Fibroblast of skin of back (primary cell): ENCODE measurements at regions not wholly inside any gene's neighbourhood (a gene's known extent, or its start where the extent isn't known, plus 50 kb on each side); places are given as distances from the start of the nearest gene placed in this dataset.
"Not testable (repeated sequence)": the region's sequence is repeated elsewhere in the genome, so short reads cannot be mapped to it uniquely, and the experiment has no call there.

Experiments
- DNase-seq: peaks from one replicate; pipeline ENCODE4 v3.0.0-alpha.2; 2013

DNA sequence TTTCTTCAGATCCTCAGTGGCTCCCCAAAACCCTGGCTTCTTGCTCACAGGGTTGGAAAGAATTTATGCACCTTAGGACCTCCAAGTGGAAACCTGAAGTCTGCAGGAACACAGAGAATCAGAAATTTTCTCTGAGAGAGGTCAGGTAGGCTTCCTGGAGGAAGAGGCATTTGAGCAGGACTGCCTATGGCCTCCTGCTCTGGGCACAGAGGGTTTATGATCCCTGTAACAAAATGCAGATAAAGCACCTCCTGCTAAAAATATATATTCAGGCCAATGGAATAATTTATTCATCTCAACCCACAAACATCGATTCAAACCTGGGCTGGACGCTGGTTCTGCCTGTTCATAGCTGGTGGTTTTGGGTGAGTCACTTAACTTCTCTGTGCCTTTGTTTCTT, 68.1 kb upstream of the FGF3 start:
- DNase-seq, result no peak

DNA sequence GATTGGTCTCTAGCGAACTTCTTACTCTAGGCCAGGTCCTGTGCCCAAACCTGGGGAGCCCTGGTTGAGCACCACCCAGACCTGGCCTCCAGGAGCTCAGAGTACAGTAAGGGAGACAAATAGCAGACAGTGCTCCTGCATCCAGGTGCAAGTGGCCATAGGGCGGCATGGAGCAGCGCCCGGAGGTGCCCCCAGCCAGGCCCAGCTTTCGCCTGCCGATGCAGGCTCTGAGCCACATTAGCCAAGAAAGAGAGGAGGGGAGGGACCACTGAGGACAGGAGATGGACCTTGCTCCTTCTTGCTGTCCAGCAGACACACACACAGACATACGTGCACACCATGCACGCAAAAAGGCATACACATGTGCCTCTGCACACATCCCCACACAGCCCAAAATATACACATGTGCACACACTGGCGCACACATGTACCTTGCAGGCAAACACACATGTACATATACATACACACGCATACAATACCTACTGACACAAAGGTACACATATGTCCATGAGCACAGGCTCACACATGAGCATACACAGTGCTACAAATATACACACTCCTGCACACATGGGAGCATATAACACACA, 68.7 kb upstream of the FGF3 start:
- DNase-seq, result no peak

DNA sequence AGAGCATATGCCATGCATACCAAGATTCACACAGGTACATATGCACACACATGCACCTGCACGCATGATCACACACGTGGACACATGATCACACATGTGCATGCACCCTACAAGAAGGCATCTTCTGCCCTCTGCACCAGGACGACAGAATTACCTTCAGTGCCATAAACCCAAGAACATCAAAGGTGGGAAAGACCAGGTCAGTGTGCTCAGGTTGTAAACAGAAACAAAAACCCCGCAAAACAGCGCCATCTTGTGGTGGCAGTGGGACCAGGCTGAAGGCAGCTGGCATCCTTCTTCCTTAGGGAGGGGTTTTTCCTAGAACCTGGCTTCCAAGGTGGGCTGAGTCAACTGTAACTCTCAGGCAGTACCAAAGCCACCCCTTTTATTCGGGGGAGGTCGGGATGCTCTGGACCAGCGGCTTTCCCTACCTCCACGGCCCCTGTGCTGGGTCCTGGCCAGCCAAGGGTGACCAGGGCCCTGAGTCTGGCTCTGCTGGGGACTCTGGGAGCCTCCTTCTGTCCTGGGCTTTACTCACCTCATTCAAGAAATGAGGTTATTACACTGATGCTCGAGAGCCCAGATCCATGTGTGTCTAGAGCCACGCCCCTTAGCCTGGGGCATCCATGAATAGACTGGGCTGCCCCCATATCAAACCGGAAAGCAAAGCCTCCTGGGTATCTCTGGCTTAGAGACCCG, 69.4 kb upstream of the FGF3 start:
- peak; percentile 42 for DNase-seq

DNA sequence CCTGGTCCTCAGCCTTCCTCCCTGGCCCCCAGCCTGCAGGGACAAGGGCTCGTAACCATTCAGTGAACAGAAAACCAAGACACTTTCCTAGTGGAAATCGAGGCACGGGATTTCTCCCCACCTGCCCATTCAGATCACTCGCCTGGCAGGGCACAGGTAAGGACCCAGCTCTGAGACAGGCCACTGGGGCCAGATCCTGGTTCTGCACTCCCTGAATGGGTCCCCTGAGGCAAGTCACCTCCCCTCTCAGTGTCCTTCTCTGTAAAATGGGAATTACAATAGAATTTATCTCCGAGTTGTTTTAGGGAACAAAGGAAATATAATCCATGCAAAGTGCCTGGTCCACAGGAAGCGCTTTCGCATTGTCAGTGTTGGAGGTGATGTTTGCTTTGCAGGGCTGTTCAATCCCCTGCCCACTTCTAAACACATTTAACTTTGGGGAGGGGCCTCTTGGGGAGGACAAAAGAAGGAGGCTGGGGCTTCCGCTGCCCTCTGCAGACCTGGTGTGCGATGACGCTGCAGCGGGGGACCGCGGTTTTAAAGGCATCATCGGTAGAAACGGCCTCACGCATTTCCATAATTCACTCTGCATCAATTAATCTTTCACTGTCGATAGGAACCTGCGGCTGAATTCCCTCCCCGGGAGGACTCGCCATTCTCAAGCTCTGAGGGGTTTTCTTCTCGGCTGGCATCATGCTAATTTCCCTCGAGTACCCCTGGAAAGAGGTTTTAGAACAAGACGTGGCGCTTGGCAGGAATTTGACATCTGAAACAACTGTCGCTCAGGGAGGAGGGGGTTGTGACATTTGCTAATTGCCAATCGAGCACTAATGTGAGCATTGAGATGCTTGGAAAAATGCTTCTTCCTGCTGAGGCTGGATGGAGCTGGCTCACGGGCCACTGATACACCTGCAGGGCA, 70.4 kb upstream of the FGF3 start:
- DNase-seq, result no peak

DNA sequence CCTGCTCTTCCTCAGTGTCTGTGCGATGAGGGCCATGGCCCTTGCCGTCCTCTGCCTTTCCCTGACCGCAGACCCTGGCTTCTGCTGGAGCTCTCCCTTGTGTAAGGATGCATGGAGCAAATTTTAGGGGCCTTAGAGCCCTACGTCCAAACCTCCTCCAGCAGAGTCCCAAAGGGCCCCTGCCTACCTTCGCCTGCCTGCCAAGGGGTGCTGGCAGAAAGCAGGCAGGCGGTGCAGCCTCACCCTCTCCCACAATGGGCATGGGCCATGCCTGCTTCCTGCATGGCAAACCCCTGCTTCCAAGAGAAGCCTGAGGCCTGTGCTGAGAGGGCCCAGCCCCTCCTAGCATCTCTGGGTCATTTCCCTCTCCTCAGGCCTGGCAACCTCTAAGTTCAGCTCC, 71.3 kb upstream of the FGF3 start:
- no peak for DNase-seq

DNA sequence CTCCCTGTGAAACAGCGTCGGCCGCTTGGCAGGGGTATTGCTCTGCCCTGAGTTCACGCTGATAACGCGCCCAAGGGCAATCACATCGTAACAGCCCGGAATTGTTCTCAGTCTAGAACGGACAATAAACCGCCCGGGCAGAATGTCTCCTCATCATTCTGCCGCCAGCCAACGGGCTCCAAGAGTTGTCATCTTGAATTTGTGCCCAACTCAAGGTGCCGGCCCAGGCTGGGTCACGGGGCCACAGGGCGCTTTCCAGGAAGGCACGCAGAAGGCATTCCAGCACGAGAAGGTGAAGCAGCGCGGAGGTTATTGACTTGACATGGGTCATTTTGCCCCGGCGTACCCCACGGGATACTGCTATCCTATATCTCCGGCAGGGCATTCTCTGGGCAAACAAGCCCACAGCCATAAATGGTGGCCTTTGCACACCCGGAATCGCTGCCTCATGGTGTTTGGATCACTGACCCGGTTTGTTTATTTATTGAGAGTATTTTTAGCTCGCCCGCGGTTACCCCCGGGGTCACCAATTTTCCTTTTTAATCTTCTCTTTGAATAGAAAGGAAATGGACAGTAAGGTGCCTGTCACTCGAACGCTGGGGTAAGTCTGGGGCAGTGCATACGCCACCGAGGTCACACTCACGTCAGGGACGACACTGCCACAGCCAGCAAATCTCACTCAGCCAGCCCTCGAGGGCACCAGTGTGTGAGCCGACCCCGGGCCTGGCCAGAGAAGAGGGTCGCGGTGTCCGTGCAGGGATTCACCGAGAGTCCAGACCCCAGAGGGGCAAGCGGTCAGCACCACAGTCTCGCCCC, 72.4 kb upstream of the FGF3 start:
- no peak for DNase-seq

DNA sequence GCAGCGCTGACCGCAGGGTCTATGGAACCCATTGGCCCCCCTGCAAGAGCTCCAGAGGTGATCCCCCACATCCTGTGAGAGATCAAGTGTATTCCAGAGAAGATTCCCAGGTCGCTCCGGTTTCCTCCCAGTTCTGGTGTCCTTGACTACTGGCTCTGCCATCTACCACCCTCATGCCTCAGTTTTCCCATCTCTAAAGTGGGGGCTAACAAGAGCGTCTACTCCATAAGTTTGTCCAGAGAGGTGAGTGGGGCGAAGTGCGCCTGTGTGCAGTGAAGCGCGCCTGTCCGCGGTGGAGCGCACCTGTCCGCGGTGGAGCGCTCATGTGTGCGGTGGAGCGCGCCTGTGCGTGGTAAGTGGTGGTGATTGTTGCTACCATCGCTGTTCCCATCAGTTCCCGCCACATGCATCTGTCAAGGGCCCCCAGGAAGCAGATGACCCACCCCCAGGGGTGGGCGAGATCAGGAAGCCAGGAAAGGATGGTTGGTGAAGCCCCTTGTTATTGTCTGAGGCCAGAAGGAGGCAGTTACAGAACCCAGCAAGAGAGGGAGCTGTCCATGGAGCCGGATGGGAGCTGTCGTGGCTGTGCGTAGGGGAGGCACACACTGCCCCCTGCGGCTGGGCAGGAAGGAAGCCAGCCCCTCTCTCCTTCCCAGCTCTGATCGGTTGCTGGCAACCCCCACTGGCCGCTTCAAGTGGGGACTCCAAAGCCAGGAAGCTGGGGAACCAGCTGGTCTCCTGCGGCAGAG, 73.2 kb upstream of the FGF3 start:
- DNase-seq, result no peak

DNA sequence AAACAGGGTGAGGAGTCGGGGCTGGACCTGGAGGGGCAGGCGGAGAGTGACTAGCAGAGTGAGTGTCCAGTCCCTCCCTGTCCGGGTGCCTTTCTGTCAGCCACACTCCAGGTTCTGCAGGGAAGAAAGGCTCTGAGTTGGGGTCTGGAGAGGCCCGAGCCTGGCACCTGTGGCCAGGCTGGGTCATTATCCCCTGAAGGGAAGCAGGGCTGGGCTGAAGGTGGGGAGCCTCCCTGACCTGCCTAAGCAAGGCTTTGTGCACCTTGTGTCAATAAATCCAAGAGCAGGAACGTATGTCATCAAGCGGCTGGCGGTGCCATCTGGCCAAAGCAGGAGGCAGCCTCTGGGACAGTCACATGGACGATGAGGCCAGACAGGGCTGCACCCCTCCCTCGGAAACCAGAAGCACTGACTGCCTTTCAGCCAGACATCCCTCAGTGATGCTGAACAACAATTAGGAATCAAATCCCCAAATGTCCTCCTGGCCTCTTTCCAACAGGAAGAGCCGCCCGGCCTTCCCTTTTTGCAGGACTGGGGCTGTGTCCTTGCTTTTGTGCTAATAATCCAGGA, 73.9 kb upstream of the FGF3 start:
- DNase-seq, result no peak

DNA sequence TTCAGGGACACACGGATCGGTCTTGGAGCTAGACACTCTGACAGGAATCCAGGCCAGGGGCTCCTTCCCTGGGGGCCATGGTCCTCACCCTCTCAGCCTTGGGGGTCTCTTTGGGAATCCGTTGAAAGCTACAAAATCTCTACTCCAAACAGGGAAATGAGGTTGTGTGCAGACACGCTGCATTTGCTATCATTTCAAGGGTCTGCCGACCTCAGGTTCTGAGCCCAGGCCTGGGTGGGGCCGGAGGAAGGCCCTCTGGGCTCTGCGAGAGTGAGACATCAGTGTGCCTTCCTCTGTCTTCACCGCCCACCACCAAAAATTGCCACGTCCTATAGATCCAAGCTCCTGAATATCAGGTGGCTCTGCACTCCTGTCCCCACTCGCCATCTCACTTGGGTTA, 74.4 kb upstream of the FGF3 start:
- DNase-seq, result no peak

DNA sequence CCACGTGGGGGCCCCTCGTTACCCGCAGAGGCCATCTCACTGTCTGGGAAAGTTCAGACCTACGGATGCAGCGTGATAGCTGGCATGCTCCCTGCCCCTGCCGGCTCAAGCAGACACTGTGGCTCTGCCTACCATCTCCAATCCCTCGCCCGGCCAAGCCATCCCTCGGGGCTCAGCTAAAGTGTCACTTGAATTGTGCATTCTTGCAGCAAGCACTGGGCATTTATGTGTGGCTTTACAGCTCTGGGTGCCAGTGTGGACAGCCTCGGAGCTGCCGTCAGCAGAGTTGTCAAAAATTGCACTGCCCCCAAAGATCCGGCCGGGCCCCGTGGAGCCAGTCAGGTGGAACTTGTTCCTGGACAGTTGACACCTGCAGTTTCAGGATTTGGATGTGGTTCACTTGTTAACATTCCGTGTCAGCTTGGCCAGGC, 75.0 kb upstream of the FGF3 start:
- DNase-seq, result no peak

DNA sequence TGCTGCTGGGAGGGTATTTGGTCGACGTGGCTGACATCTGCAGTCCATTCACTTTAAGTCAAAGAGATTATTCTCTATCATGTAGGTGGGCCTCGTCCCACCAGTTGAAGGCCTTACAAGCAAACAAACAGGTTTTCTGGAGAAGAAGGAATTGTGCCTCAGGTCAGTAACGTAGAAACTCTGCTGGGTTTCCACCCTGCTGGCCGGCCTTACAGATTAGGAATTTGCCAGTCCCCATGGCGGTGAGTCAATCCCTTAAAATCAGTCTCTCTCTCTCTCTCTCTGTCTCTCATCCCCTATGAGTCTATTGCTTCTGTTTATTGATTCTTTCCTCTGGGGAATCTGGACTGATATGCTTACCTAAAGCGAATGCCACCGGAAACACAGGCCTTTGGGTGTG, 75.4 kb upstream of the FGF3 start:
- DNase-seq, result no peak

DNA sequence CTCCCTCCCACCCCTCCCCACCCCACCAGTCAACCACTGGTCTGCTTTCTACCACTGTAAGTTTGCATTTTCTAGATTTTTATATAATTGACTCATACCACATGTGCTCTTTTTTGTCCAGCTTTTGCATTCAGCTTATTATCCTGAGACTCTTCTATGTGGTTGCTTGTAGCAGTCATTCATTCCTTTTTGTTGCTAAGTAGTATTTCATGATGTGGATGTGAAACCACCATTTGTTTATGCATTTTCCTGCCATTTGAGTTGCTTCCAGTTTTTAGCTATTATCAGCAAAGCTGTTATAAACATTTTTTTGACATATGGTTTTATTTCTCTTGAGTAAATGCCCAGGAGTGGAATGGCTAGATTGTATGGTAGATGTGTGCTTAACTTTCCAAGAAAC, 77.0 kb upstream of the FGF3 start:
- peak; percentile 17 for DNase-seq

DNA sequence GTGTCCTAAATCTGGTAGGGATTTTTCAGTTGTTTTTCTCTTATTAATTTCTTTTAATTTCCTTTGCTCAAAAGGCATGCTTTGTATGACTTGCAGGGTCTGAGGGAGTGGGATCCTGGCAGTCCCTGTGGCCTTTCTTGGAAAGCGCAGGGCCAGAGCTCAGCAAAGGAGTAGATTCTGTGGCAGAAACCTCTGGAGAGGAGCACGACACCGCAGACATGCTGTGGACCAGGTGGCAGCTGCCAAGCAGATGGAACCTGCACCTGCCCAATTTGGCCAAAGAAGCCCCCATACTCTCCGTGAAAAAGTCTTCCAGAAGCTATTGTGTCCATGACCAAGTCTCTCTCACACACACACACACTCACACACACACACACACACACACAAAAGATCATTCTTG, 78.9 kb upstream of the FGF3 start:
- no peak for DNase-seq

DNA sequence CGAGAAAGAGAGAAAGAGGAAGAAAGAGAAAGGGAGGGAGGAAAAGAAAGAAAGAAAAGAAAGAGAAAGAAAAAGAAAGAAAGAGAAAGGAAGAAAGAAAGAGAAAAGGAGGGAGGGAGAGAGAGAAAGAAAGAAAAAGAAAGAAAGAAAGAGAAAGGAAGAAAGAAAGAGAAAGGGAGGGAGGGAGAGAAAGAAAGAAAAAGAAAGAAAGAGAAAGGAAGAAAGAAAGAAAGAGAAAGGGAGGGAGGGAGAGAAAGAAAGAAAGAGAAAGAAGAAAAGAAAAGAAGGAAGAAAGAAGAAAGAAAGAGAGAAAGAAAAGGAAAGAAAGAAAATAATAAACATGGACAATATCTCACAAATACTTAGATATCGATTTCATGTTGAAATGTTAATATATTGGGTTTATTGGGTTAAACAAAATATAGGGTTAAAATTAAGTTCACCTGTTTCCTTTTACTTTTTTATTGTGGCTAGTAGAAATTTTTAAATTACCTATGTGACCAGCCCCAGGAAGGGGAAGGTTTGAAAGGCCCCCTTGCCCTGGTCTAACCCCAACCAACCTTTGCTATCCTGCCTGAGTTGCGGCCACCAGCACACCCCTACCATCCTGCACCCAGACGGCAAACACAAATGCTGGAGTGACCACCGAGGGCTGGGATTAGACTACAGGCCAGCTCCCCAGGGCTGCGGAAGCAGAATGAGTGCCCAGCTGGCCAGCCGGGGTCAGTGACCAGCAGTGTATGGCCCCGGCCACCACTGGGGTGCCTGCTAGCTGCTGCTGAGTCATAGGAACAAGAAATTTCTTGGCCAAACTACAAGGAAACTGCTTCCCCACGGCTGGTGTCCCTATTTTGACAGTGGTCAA, 81.0 kb upstream of the FGF3 start:
- no peak for DNase-seq

DNA sequence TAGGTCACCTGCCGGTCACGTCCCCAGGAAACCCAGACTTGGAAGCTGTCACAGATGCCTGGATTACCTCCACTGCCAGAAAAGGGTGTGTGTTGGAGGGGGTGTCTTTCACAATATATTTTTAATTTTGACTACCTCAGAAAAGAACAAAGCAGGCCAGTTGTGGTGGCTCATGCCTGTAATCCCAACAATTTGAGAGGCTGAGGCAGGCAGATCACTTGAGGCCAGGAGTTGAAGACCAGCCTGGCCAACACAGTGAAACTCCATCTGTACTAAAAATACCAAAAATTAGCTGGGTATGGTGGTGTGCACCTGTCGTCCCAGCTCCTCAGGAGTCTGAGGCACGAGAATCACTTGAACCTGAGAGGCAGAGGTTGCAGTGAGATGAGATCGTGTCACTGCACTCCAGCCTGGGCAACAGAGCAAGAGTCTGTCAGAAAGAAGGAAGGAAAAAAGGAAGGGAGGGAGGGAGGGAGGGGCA, 81.6 kb upstream of the FGF3 start:
- not testable (repeated sequence) for DNase-seq

DNA sequence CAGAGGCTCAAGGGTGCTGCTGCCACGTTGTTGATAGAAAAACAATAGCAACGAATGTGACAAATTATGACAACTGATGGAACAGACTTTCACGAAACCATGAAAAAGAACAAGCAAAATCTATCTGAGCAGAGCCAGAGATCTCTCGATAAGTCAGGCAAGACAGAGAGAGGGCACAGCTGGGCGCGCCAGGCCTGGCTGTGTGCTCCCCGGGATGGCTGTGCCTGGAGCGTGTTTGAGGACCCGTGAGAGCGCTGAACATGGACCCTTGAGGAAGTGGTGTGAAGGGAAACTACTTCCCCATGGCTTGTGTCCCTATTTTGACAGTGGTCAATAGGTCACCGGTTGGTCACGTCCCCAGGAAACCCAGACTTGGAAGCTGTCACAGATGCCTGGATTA, 83.1 kb upstream of the FGF3 start:
- no peak for DNase-seq

DNA sequence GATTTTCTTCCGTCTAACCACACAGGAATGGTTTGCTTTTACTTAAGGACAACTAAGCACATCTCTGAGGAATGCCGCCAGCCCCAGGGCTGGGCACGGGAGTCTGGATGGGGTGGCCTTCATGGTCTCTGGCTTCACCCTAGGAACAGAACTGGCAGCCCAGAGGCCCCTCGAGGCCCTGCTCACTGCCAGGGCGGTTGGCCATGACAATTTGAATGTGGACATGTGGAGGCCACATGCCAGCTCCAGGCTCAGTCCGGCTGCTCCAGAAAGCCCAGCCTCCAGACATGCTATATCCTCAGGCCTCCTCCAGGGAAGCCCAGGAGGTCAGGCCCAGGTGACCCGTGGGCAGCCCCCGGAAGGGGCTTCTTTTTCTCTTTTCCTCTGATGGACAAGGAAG, 84.0 kb upstream of the FGF3 start:
- DNase-seq, result no peak

DNA sequence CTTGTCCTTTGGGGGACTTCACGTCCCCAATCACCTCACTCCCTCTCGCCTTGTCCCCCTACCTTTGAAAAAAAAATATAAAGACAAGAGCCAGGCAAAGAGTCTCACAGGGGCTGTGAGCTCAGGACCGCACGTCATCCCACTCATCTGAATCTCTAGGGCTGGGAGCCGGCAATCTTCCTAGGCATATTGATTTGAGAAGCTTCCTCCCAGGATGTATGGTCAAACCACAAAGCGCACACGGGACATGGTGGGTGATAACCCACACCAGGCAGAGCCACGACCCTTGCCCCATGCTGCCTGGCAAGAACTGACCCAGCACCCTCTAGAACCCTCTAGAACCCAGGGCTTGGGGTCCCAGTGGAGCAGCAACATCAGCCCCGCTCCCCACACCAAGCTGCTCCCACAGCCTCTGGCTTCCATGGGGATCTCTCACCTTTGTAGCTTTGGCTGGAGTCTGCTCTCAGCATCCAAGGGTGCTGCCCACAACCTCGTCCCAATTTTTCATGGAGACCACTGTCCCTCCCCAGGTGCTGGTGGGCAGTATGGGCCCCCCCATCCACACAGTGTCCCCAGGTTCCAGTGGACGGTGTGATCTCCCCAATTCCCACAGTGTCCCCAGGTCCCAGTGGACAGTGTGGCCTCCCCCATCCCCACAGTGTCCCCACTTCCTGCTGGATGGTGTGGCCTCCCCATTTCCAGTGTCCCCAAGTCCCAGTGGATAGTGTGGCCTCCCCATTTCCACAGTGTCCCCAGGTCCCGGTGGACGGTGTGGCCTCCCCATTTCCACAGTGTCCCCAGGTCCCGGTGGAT, 85.2 kb upstream of the FGF3 start:
- DNase-seq, result no peak

DNA sequence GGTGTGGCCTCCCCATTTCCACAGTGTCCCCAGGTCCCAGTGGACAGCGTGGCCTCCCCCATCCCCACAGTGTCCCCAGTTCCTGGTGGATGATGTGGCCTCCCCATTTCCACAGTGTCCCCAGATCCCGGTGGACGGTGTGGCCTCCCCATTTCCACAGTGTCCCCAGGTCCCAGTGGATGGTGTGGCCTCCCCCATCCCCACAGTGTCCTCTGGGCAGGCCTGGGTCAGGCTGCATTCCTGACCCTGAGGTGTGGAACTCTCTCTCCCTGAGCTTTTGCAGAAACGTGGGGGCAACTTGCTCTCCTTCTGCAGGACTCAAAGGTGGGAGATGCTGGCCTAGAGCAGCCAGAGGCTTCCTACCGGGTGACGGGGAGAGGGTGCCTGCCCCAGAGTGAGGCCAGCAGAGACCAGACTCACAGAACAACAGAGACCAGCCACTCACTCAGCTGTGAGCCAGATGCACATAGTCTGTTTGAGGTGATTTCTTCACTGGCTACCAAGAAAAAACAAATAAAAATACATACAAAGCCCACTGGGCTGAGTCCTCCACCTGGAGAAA, 85.8 kb upstream of the FGF3 start:
- DNase-seq, result no peak
